ENCODE measurements at regions not wholly inside any gene's neighbourhood (a gene's known extent, or its start where the extent isn't known, plus 50 kb on each side); places are given as distances from the start of the nearest gene placed in this dataset.

GRCh38 chr5:105708442-105708841, 1962.3 kb downstream of the EFNA5 start:
- H3K4me3 ChIP-seq (ENCODE audit: low read length in 3 of 3) = no peak overlapping the region
- no peak overlapping the region for H3K27ac ChIP-seq (ENCODE audit: low read depth in 2 of 2, low read length in 2 of 2)
- TF ChIP-seq, protein P1, sequence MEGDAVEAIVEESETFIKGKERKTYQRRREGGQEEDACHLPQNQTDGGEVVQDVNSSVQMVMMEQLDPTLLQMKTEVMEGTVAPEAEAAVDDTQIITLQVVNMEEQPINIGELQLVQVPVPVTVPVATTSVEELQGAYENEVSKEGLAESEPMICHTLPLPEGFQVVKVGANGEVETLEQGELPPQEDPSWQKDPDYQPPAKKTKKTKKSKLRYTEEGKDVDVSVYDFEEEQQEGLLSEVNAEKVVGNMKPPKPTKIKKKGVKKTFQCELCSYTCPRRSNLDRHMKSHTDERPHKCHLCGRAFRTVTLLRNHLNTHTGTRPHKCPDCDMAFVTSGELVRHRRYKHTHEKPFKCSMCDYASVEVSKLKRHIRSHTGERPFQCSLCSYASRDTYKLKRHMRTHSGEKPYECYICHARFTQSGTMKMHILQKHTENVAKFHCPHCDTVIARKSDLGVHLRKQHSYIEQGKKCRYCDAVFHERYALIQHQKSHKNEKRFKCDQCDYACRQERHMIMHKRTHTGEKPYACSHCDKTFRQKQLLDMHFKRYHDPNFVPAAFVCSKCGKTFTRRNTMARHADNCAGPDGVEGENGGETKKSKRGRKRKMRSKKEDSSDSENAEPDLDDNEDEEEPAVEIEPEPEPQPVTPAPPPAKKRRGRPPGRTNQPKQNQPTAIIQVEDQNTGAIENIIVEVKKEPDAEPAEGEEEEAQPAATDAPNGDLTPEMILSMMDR (IDR thresholded peaks at IDR 0.05; ENCODE audit: borderline replicate concordance, extremely low read depth, insufficient read depth) = no peak
- DNase-seq = no peak
- intact Hi-C loops (cut with DNase I) = no loop called here
- no peak for FAIRE-seq
- no peak overlapping the region for H3K9ac ChIP-seq (ENCODE audit: low read length in 3 of 3)
- H3K36me3 ChIP-seq (ENCODE audit: control insufficient read depth in 2 of 3, insufficient read depth in 3 of 3, low read length in 3 of 3) = no peaks in the 10 kb centered on the region
- H3K9me3 ChIP-seq (ENCODE audit: control insufficient read depth in 2 of 3, insufficient read depth in 1 of 3, low read length in 3 of 3) = peaks cover 0 to 7% (median 0%) of the 10 kb centered on the region in 3 donors
- H3K4me1 ChIP-seq (ENCODE audit: control insufficient read depth in 2 of 3, insufficient read depth in 2 of 3, low read depth in 1 of 3, low read length in 3 of 3) = no peaks in the 10 kb centered on the region
- H3K27me3 ChIP-seq (ENCODE audit: control insufficient read depth, insufficient read depth, low read length) = no peaks in the 10 kb centered on the region

- DNase-seq (no peak), FAIRE-seq (no peak)
- Histone ChIP-seq H3K9ac (ENCODE audit: low read length in 3 of 3) (no peak overlapping the region), H3K4me3 (ENCODE audit: low read length in 3 of 3) (no peak overlapping the region), H3K27me3 (ENCODE audit: control insufficient read depth, insufficient read depth, low read length) (no peaks in the 10 kb centered on the region), H3K9me3 (ENCODE audit: control insufficient read depth in 2 of 3, insufficient read depth in 1 of 3, low read length in 3 of 3) (peaks cover 0 to 14% (median 0%) of the 10 kb centered on the region in 3 donors), H3K36me3 (ENCODE audit: control insufficient read depth in 2 of 3, insufficient read depth in 3 of 3, low read length in 3 of 3) (no peaks in the 10 kb centered on the region), H3K27ac (ENCODE audit: low read depth in 2 of 2, low read length in 2 of 2) (no peak overlapping the region), H3K4me1 (ENCODE audit: control insufficient read depth in 2 of 3, insufficient read depth in 2 of 3, low read depth in 1 of 3, low read length in 3 of 3) (no peaks in the 10 kb centered on the region)
- TF ChIP-seq, protein P1 (IDR thresholded peaks at IDR 0.05; ENCODE audit: borderline replicate concordance, extremely low read depth, insufficient read depth) = no peak
- intact Hi-C loops (cut with DNase I) = no loop called here
Measured at GRCh38 chr5:105702323-105702722, 1968.4 kb downstream of the EFNA5 start.

DNA sequence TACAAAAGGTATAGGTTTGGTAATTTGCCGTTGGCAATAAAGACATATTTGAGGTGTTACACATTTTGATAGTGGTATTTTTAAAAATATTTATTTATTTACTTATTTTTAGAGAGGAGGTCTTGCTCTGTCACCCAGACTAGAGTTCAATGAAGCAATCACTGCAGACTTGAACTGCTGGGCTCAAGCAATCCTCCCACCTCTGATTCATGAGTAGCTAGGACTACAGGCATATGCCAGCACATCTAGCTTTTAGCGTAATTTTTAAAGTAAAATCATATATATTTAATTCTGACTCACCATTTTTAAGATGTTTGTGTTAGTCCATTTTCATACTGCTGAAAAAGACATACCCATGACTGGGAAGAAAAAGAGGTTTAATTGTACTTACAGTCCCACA, 1974.3 kb downstream of the EFNA5 start:
- no peak for FAIRE-seq
- Histone ChIP-seq H3K36me3 (ENCODE audit: control insufficient read depth in 2 of 3, insufficient read depth in 3 of 3, low read length in 3 of 3) (no peaks in the 10 kb centered on the region), H3K27me3 (ENCODE audit: control insufficient read depth, insufficient read depth, low read length) (no peaks in the 10 kb centered on the region), H3K9ac (ENCODE audit: low read length in 3 of 3) (no peak overlapping the region), H3K9me3 (ENCODE audit: control insufficient read depth in 2 of 3, insufficient read depth in 1 of 3, low read length in 3 of 3) (peaks cover 0 to under 1% (median 0%) of the 10 kb centered on the region in 3 donors), H3K27ac (ENCODE audit: low read depth in 2 of 2, low read length in 2 of 2) (no peak overlapping the region), H3K4me1 (ENCODE audit: control insufficient read depth in 2 of 3, insufficient read depth in 2 of 3, low read depth in 1 of 3, low read length in 3 of 3) (no peaks in the 10 kb centered on the region), H3K4me3 (ENCODE audit: low read length in 3 of 3) (no peak overlapping the region)
- intact Hi-C loops (cut with DNase I) = no loop called here
- no peak for DNase-seq
- TF ChIP-seq, protein P1 (IDR thresholded peaks at IDR 0.05; ENCODE audit: borderline replicate concordance, extremely low read depth, insufficient read depth) = no peak

DNA sequence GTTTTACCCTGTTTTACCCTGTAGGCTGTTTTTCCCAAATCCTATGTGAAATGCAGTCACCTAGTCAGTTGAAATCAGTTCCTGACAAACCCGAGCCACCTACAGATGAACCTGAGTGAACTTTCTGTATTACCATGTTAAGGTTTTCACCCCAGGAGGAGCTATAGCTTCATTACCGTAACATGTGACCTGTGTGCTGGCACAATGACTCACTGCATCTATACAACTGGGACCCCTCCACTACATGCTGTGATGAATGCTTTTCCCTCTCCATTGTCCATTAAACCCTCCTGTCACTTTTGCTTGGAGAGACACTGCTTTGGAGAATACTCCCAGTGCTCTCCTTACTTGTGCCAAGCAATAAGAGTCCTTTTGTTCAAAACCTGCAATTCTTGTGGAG, 1974.8 kb downstream of the EFNA5 start:
- H3K27ac ChIP-seq (ENCODE audit: low read depth in 2 of 2, low read length in 2 of 2) = no peak overlapping the region
- H3K4me3 ChIP-seq (ENCODE audit: low read length in 3 of 3) = no peak overlapping the region
- intact Hi-C loops (cut with DNase I) = no loop called here
- H3K9ac ChIP-seq (ENCODE audit: low read length in 3 of 3) = no peak overlapping the region
- TF ChIP-seq, protein P1 (IDR thresholded peaks at IDR 0.05; ENCODE audit: borderline replicate concordance, extremely low read depth, insufficient read depth) = no peak
- no peaks in the 10 kb centered on the region for H3K4me1 ChIP-seq (ENCODE audit: control insufficient read depth in 2 of 3, insufficient read depth in 2 of 3, low read depth in 1 of 3, low read length in 3 of 3)
- H3K27me3 ChIP-seq (ENCODE audit: control insufficient read depth, insufficient read depth, low read length) = no peaks in the 10 kb centered on the region
- FAIRE-seq (no peak), DNase-seq (no peak)
- H3K9me3 ChIP-seq (ENCODE audit: control insufficient read depth in 2 of 3, insufficient read depth in 1 of 3, low read length in 3 of 3) = no peaks in the 10 kb centered on the region
- H3K36me3 ChIP-seq (ENCODE audit: control insufficient read depth in 2 of 3, insufficient read depth in 3 of 3, low read length in 3 of 3) = no peaks in the 10 kb centered on the region
